ENCODE measurements at regions not wholly inside any gene's neighbourhood (a gene's known extent, or its start where the extent isn't known, plus 50 kb on each side); places are given as distances from the start of the nearest gene placed in this dataset.

DNA sequence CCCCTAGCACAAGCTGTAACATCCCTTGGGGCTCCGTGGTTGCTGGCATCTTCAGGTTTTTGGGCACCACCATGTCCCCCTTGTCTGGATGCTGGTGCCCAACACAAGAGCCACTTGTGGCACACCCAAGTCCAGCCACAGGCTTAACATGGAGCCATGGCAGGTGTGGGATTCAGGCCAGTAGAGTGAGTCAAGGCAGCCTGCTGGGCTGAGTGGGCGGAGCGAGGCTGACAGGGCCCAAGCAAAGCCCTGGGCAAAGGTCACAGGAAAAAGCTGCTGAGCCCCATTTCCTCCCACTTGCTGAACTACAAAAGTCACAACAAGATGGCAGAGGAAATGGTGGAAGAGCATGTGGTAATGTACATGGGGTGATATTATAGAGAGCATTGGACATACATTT is 950.7 kb upstream of the FLRT2 start:
- no peaks in the 10 kb centered on the region for H3K36me3 ChIP-seq (ENCODE audit: control insufficient read depth, insufficient read depth, low read length)
- no peak overlapping the region for H2AFZ ChIP-seq
- no peak overlapping the region for H3K4me3 ChIP-seq (ENCODE audit: low read depth, low read length)
- no peak overlapping the region for H3K4me2 ChIP-seq (ENCODE audit: low read length)
- TF ChIP-seq, protein P1, sequence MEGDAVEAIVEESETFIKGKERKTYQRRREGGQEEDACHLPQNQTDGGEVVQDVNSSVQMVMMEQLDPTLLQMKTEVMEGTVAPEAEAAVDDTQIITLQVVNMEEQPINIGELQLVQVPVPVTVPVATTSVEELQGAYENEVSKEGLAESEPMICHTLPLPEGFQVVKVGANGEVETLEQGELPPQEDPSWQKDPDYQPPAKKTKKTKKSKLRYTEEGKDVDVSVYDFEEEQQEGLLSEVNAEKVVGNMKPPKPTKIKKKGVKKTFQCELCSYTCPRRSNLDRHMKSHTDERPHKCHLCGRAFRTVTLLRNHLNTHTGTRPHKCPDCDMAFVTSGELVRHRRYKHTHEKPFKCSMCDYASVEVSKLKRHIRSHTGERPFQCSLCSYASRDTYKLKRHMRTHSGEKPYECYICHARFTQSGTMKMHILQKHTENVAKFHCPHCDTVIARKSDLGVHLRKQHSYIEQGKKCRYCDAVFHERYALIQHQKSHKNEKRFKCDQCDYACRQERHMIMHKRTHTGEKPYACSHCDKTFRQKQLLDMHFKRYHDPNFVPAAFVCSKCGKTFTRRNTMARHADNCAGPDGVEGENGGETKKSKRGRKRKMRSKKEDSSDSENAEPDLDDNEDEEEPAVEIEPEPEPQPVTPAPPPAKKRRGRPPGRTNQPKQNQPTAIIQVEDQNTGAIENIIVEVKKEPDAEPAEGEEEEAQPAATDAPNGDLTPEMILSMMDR (IDR thresholded peaks at IDR 0.05) = no peak
- H3K27me3 ChIP-seq (ENCODE audit: control insufficient read depth, insufficient read depth, low read length) = no peaks in the 10 kb centered on the region
- H3K79me2 ChIP-seq = no peaks in the 10 kb centered on the region
- H3K9me3 ChIP-seq (ENCODE audit: control insufficient read depth, low read length) = no peaks in the 10 kb centered on the region
- no peaks in the 10 kb centered on the region for H3K4me1 ChIP-seq
- no peak overlapping the region for H3K9ac ChIP-seq
- no peak overlapping the region for H3K27ac ChIP-seq

DNA sequence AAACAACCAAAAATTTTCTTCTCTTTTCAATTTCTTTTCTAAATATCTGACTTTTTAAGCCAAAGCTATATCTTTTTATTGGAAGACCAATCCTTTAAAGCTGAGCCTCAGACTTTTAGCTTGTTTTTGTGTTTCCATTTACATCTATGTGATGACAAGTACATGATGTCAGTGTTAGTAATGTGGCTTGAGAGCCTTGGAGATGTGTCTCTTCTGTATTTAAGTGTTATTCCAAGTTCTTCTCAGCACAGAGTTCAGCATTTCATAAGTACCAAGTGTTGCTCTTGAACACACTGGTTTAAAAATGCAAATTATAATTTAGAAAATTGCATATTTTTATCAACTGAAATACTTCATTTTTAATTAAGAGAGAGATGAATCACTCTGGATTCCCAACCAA is 948.9 kb upstream of the FLRT2 start:
- TF ChIP-seq, protein P1 (IDR thresholded peaks at IDR 0.05) = no peak
- Histone ChIP-seq H2AFZ (no peak overlapping the region), H3K9ac (no peak overlapping the region), H3K9me3 (ENCODE audit: control insufficient read depth, low read length) (no peaks in the 10 kb centered on the region), H3K27me3 (ENCODE audit: control insufficient read depth, insufficient read depth, low read length) (no peaks in the 10 kb centered on the region), H3K4me2 (ENCODE audit: low read length) (no peak overlapping the region), H3K79me2 (no peaks in the 10 kb centered on the region), H3K36me3 (ENCODE audit: control insufficient read depth, insufficient read depth, low read length) (no peaks in the 10 kb centered on the region), H3K4me1 (no peaks in the 10 kb centered on the region), H3K27ac (no peak overlapping the region), H3K4me3 (ENCODE audit: low read depth, low read length) (no peak overlapping the region)

DNA sequence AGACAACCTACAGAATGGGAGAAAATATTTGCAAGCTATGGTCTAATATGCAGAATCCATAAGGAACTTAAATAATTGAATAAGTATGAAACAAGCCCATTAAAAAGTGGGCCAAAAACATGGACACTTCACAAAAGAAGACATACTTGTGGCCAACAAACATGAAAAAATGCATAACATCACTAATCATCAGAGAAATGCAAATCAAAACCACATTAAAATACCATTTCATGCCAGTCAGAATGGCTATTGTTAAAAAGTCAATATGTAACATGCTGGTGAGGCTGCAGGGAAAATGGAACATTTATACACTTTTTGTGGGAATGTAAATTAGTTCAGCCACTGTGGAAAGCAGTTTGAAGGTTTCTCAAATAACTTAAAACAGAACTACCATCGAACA is 945.4 kb upstream of the FLRT2 start:
- TF ChIP-seq, protein P1 (IDR thresholded peaks at IDR 0.05) = no peak

DNA sequence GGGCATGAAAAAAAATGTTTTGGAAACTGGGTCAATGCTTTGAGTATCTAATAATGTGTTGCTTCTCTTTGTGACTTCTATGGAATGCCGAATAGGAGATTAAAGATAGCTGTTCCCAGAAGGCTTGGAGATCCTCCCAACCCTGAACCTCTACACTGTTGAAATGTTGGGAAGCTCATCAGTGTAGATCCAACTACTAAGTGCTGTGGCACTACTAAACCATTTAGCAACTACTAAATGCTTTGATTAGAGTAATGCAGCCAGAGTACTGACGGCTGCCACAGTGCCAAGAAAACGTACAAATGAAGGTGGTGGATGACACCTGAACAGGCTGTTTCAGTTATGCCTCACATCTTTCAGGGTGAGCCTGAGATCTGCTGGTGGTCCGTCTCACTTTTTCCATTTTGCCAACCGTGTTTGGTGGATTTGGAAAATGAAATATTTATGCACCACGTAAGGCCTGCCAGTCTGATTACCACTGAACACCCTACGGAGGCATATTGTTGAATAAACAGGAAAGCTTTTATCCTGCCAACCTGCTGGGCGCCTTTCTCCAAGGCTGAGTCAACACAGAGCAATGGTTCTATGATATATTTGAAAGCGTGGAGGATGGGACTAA is 938.0 kb upstream of the FLRT2 start:
- H3K9me3 ChIP-seq (ENCODE audit: control insufficient read depth, low read length) = no peaks in the 10 kb centered on the region
- H3K4me2 ChIP-seq (ENCODE audit: low read length) = no peak overlapping the region
- no peaks in the 10 kb centered on the region for H3K79me2 ChIP-seq
- H3K27ac ChIP-seq = no peak overlapping the region
- TF ChIP-seq, protein P1 (IDR thresholded peaks at IDR 0.05) = no peak
- no peak overlapping the region for H3K4me3 ChIP-seq (ENCODE audit: low read depth, low read length)
- no peak overlapping the region for H3K9ac ChIP-seq
- H3K27me3 ChIP-seq (ENCODE audit: control insufficient read depth, insufficient read depth, low read length) = no peaks in the 10 kb centered on the region
- no peaks in the 10 kb centered on the region for H3K4me1 ChIP-seq
- no peaks in the 10 kb centered on the region for H3K36me3 ChIP-seq (ENCODE audit: control insufficient read depth, insufficient read depth, low read length)
- H2AFZ ChIP-seq = no peak overlapping the region

More for the DNA sequence above, 945.4 kb upstream of the FLRT2 start:
- no peak overlapping the region for H3K27ac ChIP-seq
- H3K79me2 ChIP-seq = no peaks in the 10 kb centered on the region
- H2AFZ ChIP-seq = no peak overlapping the region
- H3K36me3 ChIP-seq (ENCODE audit: control insufficient read depth, insufficient read depth, low read length) = no peaks in the 10 kb centered on the region
- H3K9ac ChIP-seq = no peak overlapping the region
- H3K27me3 ChIP-seq (ENCODE audit: control insufficient read depth, insufficient read depth, low read length) = no peaks in the 10 kb centered on the region
- no peaks in the 10 kb centered on the region for H3K4me1 ChIP-seq
- H3K4me2 ChIP-seq (ENCODE audit: low read length) = no peak overlapping the region
- H3K9me3 ChIP-seq (ENCODE audit: control insufficient read depth, low read length) = no peaks in the 10 kb centered on the region
- no peak overlapping the region for H3K4me3 ChIP-seq (ENCODE audit: low read depth, low read length)

- no peak overlapping the region for H3K4me3 ChIP-seq (ENCODE audit: low read depth, low read length)
- no peaks in the 10 kb centered on the region for H3K36me3 ChIP-seq (ENCODE audit: control insufficient read depth, insufficient read depth, low read length)
- no peaks in the 10 kb centered on the region for H3K4me1 ChIP-seq
- no peaks in the 10 kb centered on the region for H3K27me3 ChIP-seq (ENCODE audit: control insufficient read depth, insufficient read depth, low read length)
- H3K27ac ChIP-seq = no peak overlapping the region
- no peak overlapping the region for H3K4me2 ChIP-seq (ENCODE audit: low read length)
- TF ChIP-seq, protein P1 (IDR thresholded peaks at IDR 0.05) = no peak
- no peaks in the 10 kb centered on the region for H3K79me2 ChIP-seq
- no peak overlapping the region for H3K9ac ChIP-seq
- H2AFZ ChIP-seq = no peak overlapping the region
- H3K9me3 ChIP-seq (ENCODE audit: control insufficient read depth, low read length) = no peaks in the 10 kb centered on the region
Measured at GRCh38 chr14:84592770-84593169, 937.2 kb upstream of the FLRT2 start.
